ENCODE measurements at regions not wholly inside any gene's neighbourhood (a gene's known extent, or its start where the extent isn't known, plus 50 kb on each side); places are given as distances from the start of the nearest gene placed in this dataset.

DNA sequence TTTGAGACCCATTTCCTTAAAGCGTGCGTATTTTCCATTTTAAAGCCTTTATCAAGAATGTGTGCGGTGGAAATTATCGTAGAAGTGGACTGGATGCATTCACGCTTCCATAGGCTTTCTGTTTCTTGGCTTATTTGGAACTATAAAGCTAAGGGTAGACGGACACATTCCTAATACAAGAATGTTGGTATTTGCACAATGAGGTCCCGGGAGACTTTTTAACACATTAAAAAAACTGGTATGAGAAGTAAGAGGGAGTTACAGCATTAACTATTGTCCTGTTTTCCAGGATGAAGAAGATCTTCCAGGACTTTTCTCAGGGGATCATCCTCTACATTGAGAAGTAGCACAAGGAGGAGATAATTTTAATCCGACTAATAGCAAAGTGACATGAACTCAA lies 653.0 kb downstream of the MTRR start:
- TF ChIP-seq, protein P1, sequence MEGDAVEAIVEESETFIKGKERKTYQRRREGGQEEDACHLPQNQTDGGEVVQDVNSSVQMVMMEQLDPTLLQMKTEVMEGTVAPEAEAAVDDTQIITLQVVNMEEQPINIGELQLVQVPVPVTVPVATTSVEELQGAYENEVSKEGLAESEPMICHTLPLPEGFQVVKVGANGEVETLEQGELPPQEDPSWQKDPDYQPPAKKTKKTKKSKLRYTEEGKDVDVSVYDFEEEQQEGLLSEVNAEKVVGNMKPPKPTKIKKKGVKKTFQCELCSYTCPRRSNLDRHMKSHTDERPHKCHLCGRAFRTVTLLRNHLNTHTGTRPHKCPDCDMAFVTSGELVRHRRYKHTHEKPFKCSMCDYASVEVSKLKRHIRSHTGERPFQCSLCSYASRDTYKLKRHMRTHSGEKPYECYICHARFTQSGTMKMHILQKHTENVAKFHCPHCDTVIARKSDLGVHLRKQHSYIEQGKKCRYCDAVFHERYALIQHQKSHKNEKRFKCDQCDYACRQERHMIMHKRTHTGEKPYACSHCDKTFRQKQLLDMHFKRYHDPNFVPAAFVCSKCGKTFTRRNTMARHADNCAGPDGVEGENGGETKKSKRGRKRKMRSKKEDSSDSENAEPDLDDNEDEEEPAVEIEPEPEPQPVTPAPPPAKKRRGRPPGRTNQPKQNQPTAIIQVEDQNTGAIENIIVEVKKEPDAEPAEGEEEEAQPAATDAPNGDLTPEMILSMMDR (IDR thresholded peaks at IDR 0.05): no peak
- TF ChIP-seq POLR2A (IDR thresholded peaks at IDR 0.05): no peak

Measured in lower leg skin (tissue), 3 donors.